ENCODE measurements at regions not wholly inside any gene's neighbourhood (a gene's known extent, or its start where the extent isn't known, plus 50 kb on each side); places are given as distances from the start of the nearest gene placed in this dataset.

DNA sequence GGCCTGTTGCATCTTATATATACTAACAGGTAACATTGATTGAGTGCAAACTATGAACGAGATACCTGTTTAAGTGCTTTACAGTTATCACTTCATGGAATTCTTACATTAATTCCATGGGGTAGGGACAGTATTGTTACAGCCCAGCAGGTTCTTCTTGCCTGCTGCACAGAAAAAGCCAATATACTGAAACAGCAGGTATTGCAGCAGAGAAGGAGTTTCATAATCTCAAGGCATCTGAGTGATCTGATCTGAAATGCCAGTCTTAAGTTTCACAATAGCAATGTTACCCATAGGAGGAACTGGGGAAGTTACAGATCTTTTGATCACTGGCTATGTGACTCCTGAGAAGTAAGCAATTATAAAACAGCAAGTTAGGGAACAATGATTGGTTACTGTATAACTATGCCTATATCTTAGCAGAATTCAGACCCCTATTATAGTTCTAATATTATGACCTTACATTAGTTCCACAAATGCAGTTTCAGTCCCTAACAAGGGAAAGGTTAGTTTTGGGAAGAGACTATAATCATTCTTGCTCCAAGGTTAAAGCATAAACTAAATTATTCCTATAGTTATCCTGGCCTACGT, 126.5 kb upstream of the BNC2 start:
- H3K36me3 ChIP-seq (ENCODE audit: insufficient read depth, low read length) = no peaks in the 10 kb centered on the region
- H3K4me3 ChIP-seq (ENCODE audit: low read depth, low read length) = no peak overlapping the region
- H3K79me2 ChIP-seq (ENCODE audit: control insufficient read depth, insufficient read depth, low read length, unreplicated experiment) = no peaks in the 10 kb centered on the region
- no peak overlapping the region for H3K27ac ChIP-seq (ENCODE audit: low read depth, low read length)
- H3K4me1 ChIP-seq (ENCODE audit: control insufficient read depth, insufficient read depth, low read length, unreplicated experiment) = no peaks in the 10 kb centered on the region
- H3K27me3 ChIP-seq (ENCODE audit: insufficient read depth, low read length) = no peaks in the 10 kb centered on the region
- no peak overlapping the region for H2AFZ ChIP-seq (ENCODE audit: low read length, unreplicated experiment)

DNA sequence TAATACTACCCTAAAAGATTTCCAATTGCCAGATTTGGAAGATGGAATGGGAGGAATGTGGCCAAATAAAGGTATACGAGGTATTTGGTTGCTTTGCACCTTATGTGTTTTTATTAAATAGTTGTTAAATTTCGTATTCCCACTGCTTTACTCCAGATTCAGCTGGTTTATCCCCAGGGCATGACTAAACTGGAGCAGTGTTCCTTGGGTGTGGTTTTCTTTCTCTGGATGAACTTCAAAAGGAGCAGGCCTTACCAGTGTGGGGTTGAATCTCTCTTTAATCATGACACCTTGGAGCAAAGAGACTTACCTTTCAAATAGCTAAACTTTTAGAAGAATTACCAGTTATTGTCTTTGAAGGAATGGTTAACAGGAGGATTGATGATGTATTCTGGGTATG, 121.7 kb upstream of the BNC2 start:
- Histone ChIP-seq H3K36me3 (ENCODE audit: insufficient read depth, low read length) (no peaks in the 10 kb centered on the region), H2AFZ (ENCODE audit: low read length, unreplicated experiment) (no peak overlapping the region), H3K27ac (ENCODE audit: low read depth, low read length) (no peak overlapping the region), H3K27me3 (ENCODE audit: insufficient read depth, low read length) (no peaks in the 10 kb centered on the region), H3K4me3 (ENCODE audit: low read depth, low read length) (no peak overlapping the region), H3K4me1 (ENCODE audit: control insufficient read depth, insufficient read depth, low read length, unreplicated experiment) (peaks cover 2% of the 10 kb centered on the region), H3K79me2 (ENCODE audit: control insufficient read depth, insufficient read depth, low read length, unreplicated experiment) (no peaks in the 10 kb centered on the region)

DNA sequence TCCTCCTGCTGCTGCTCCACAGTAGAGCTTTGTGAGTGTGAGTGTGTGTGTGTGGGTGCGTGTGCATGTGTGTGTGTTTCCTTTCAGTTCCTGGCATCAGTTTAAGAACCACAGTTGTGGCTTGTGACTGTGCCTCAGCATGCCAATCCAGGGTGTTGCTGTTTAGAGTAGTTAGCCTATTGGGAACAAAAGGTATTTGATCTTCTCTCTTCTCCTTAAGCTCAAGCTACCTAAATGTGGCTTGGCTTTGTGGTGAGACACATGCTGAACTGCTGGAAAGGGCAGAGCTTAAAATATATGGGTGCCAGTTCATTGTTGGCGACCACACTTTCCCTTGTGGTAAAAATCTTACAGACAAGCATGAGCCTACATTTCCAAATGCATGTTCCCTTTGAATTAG, 116.6 kb upstream of the BNC2 start:
- no peaks in the 10 kb centered on the region for H3K27me3 ChIP-seq (ENCODE audit: insufficient read depth, low read length)
- H3K79me2 ChIP-seq (ENCODE audit: control insufficient read depth, insufficient read depth, low read length, unreplicated experiment) = no peaks in the 10 kb centered on the region
- H2AFZ ChIP-seq (ENCODE audit: low read length, unreplicated experiment) = peak overlapping the region; percentile 74
- peak overlapping the region; percentile 71; the same call in 1 of the 2 replicates for H3K27ac ChIP-seq (ENCODE audit: low read depth, low read length)
- H3K4me1 ChIP-seq (ENCODE audit: control insufficient read depth, insufficient read depth, low read length, unreplicated experiment) = peaks cover 18% of the 10 kb centered on the region
- H3K4me3 ChIP-seq (ENCODE audit: low read depth, low read length) = no peak overlapping the region
- no peaks in the 10 kb centered on the region for H3K36me3 ChIP-seq (ENCODE audit: insufficient read depth, low read length)

DNA sequence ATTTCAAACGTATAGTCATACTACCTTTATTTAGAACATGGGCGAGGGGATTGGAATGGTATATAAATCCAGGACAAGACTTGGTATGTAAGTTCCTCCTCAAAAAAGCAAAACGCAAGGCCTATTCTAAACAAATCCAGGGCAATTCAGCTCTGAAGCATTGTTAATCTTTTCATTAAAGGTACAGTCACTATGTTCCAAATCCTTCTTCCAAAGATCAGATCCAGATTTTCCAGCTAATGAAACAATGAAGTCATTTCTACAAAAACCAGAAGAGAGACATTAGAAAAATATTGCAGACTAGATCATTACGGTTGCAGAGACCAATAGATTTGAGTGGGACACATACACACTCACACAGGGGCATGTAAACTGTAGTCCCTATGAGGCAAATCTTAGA, 116.1 kb upstream of the BNC2 start:
- Histone ChIP-seq H3K36me3 (ENCODE audit: insufficient read depth, low read length) (no peaks in the 10 kb centered on the region), H3K4me3 (ENCODE audit: low read depth, low read length) (no peak overlapping the region), H3K27ac (ENCODE audit: low read depth, low read length) (peak overlapping the region; percentile 71), H3K27me3 (ENCODE audit: insufficient read depth, low read length) (no peaks in the 10 kb centered on the region), H3K4me1 (ENCODE audit: control insufficient read depth, insufficient read depth, low read length, unreplicated experiment) (peaks cover 18% of the 10 kb centered on the region), H2AFZ (ENCODE audit: low read length, unreplicated experiment) (peak overlapping the region; percentile 74), H3K79me2 (ENCODE audit: control insufficient read depth, insufficient read depth, low read length, unreplicated experiment) (no peaks in the 10 kb centered on the region)

DNA sequence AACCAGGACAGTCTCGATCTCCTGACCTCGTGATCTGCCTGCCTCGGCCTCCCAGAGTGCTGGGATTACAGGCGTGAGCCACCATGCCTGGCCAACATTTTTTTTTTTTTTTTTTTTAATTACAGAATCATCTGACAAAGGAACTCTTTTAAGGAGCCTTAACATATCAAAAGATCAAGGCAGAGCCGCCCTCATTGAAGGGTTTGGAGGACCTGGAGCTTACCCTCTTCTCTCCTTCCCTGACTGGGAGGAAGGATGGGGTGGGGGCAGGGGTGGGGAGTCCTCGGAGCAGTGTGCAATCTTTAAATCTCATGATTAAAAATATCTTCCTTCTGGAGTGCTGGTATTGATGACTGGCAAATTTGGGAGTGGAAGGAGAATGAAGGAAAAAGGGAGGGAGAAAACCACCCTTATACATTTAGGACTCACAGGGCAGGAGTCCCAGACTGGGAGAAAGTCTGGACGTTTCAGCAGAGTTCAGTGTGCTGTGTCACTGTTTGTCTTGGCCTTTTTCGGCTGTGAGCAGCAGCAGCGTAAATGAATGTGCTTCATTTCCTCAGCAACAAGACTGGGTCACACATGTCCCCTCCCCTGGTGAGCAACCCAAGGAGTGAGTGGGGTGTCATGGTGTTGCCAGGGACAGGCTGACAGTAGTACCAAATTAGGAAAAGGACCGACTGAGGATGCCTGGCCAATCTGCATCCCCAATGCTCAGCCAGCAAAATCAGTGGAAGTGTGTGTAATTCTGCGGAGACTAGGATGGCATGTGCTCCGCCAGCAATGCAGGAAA, 115.3 kb upstream of the BNC2 start:
- Histone ChIP-seq H3K4me3 (ENCODE audit: low read depth, low read length) (no peak overlapping the region), H3K36me3 (ENCODE audit: insufficient read depth, low read length) (no peaks in the 10 kb centered on the region), H3K27ac (ENCODE audit: low read depth, low read length) (peak overlapping the region; percentile 71), H3K79me2 (ENCODE audit: control insufficient read depth, insufficient read depth, low read length, unreplicated experiment) (no peaks in the 10 kb centered on the region), H3K4me1 (ENCODE audit: control insufficient read depth, insufficient read depth, low read length, unreplicated experiment) (peaks cover 18% of the 10 kb centered on the region), H3K27me3 (ENCODE audit: insufficient read depth, low read length) (no peaks in the 10 kb centered on the region), H2AFZ (ENCODE audit: low read length, unreplicated experiment) (peak overlapping the region; percentile 91)

DNA sequence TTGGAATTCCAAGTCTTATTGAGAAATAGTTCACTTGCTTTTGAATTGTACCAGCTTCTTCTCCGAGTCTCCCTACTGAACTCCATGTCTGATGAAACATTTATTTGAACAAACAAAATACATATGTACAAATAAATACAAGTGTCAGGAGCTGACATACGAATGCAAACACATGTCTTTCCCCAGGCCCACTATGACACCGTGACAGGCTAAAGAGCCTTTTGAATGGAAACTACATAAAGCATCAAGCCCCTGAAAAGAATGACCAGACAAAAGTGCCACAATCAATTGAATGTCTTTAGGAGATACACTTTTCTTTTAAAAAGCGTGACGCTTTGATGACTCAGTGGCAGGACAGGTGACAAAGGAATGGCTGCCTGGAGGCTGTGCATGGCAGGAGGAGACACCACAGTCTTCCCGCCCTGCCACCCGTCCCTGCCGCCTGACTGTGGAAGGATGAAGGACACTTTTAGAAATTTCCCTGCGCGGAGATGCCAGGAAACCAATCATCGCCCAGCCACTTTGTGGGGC, 112.4 kb upstream of the BNC2 start:
- peaks cover 18% of the 10 kb centered on the region for H3K4me1 ChIP-seq (ENCODE audit: control insufficient read depth, insufficient read depth, low read length, unreplicated experiment)
- H3K36me3 ChIP-seq (ENCODE audit: insufficient read depth, low read length) = no peaks in the 10 kb centered on the region
- no peaks in the 10 kb centered on the region for H3K27me3 ChIP-seq (ENCODE audit: insufficient read depth, low read length)
- no peaks in the 10 kb centered on the region for H3K79me2 ChIP-seq (ENCODE audit: control insufficient read depth, insufficient read depth, low read length, unreplicated experiment)
- no peak overlapping the region for H3K27ac ChIP-seq (ENCODE audit: low read depth, low read length)
- no peak overlapping the region for H3K4me3 ChIP-seq (ENCODE audit: low read depth, low read length)
- H2AFZ ChIP-seq (ENCODE audit: low read length, unreplicated experiment) = no peak overlapping the region

DNA sequence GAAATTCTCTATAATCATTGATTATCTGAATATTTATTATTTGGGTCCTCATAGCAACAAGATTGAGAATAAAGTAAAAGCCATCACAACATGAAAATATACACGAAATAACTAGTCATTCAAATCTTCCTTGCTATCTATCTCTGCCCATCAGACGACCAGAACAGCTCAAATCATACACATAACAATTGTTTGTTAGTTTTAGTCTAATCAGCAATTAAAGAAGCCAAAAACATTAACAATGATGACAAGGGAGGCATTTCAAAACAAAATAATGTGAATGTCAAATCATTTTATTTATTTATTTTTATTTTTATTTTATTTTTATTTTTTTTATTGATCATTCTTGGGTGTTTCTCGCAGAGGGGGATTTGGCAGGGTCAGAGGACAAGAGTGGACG, 106.0 kb upstream of the BNC2 start:
- H3K27ac ChIP-seq (ENCODE audit: low read depth, low read length) = no peak overlapping the region
- no peaks in the 10 kb centered on the region for H3K4me1 ChIP-seq (ENCODE audit: control insufficient read depth, insufficient read depth, low read length, unreplicated experiment)
- H3K27me3 ChIP-seq (ENCODE audit: insufficient read depth, low read length) = no peaks in the 10 kb centered on the region
- no peaks in the 10 kb centered on the region for H3K36me3 ChIP-seq (ENCODE audit: insufficient read depth, low read length)
- no peak overlapping the region for H2AFZ ChIP-seq (ENCODE audit: low read length, unreplicated experiment)
- no peak overlapping the region for H3K4me3 ChIP-seq (ENCODE audit: low read depth, low read length)
- H3K79me2 ChIP-seq (ENCODE audit: control insufficient read depth, insufficient read depth, low read length, unreplicated experiment) = no peaks in the 10 kb centered on the region

DNA sequence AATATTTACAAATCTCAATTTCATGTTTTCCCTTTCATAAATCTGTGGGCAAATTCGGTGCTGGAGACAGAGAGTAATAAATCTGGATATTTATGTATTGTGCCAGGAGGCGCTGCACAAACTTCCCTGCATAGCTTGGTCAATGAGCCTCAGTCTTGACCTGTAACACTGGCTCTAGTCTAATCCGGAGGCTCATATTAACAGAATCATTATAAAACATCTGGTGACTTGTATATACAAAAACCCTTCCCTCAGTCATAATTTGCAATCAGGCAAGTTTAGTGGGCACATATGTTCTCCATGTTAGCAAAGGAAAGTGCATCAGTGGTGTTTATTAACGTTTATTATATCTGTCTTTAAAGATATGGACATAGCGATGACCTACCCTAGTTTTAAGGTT, 104.0 kb upstream of the BNC2 start:
- Histone ChIP-seq H3K27me3 (ENCODE audit: insufficient read depth, low read length) (no peaks in the 10 kb centered on the region), H3K36me3 (ENCODE audit: insufficient read depth, low read length) (no peaks in the 10 kb centered on the region), H2AFZ (ENCODE audit: low read length, unreplicated experiment) (no peak overlapping the region), H3K4me1 (ENCODE audit: control insufficient read depth, insufficient read depth, low read length, unreplicated experiment) (no peaks in the 10 kb centered on the region), H3K27ac (ENCODE audit: low read depth, low read length) (no peak overlapping the region), H3K79me2 (ENCODE audit: control insufficient read depth, insufficient read depth, low read length, unreplicated experiment) (no peaks in the 10 kb centered on the region), H3K4me3 (ENCODE audit: low read depth, low read length) (no peak overlapping the region)

DNA sequence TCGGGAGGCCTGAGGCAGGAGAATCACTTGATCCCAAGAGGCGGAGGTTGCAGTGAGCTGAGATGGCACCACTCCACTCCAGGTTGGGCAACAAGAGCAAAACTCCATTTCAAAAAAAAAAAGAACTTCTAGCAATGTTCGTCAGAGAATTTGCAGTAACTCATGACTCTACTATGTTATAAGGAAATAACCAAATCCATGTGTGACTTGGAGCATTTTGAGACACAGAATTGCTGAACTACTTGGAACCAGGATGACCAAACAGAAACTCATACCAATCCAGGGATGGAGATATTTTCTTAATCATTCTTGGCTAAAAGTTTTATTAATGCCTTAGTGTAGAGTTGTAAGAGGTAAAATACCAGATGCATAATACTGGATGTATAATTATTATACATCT, 99.9 kb upstream of the BNC2 start:
- no peak overlapping the region for H2AFZ ChIP-seq (ENCODE audit: low read length, unreplicated experiment)
- no peaks in the 10 kb centered on the region for H3K36me3 ChIP-seq (ENCODE audit: insufficient read depth, low read length)
- H3K27ac ChIP-seq (ENCODE audit: low read depth, low read length) = no peak overlapping the region
- no peaks in the 10 kb centered on the region for H3K4me1 ChIP-seq (ENCODE audit: control insufficient read depth, insufficient read depth, low read length, unreplicated experiment)
- H3K4me3 ChIP-seq (ENCODE audit: low read depth, low read length) = no peak overlapping the region
- H3K27me3 ChIP-seq (ENCODE audit: insufficient read depth, low read length) = no peaks in the 10 kb centered on the region
- no peaks in the 10 kb centered on the region for H3K79me2 ChIP-seq (ENCODE audit: control insufficient read depth, insufficient read depth, low read length, unreplicated experiment)

DNA sequence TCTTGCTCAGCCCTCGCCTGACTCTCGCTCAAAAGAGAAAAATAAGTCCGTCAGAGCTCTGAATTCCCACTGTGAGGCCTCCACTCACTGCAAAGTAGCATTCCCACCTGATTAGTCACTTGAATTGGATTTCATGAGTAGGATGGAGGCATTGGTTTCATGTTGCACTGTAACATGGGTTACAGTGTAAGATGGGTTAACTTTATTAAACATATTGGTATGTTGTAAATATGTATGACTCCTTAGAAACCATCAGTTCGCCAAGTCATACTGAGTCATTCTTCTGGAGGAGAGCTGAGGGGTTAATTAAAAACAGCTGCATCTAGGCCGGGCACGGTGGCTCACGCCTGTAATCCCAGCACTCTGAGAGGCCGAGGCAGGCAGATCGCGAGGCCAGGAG, 93.8 kb upstream of the BNC2 start:
- peak overlapping the region; percentile 98 for H3K27ac ChIP-seq (ENCODE audit: low read depth, low read length)
- H3K4me1 ChIP-seq (ENCODE audit: control insufficient read depth, insufficient read depth, low read length, unreplicated experiment) = peaks cover 26% of the 10 kb centered on the region
- H2AFZ ChIP-seq (ENCODE audit: low read length, unreplicated experiment) = peak overlapping the region; percentile 81
- H3K27me3 ChIP-seq (ENCODE audit: insufficient read depth, low read length) = no peaks in the 10 kb centered on the region
- H3K36me3 ChIP-seq (ENCODE audit: insufficient read depth, low read length) = no peaks in the 10 kb centered on the region
- H3K4me3 ChIP-seq (ENCODE audit: low read depth, low read length) = peak overlapping the region; percentile 43; the same call in 1 of the 2 replicates
- no peaks in the 10 kb centered on the region for H3K79me2 ChIP-seq (ENCODE audit: control insufficient read depth, insufficient read depth, low read length, unreplicated experiment)

DNA sequence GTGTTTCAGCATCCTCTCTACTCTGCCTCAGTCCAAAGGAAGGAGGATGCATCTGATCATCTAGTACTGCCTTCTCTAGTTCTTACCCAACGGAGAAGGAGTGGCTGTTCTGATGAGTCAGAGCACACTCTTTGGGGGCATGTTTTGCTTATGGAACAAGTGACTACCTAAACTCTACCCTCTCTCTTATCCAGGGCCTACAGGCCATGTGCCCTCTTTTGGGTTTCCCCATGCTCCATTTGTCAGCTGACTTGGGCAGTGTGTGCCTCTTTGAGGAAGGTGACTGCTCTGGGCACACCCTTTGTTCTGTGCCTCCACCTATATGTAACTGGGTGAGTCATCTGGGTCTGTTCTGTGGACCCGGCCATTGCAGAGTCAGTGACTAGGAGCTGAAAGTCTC, 89.6 kb upstream of the BNC2 start:
- Histone ChIP-seq H3K79me2 (ENCODE audit: control insufficient read depth, insufficient read depth, low read length, unreplicated experiment) (no peaks in the 10 kb centered on the region), H2AFZ (ENCODE audit: low read length, unreplicated experiment) (no peak overlapping the region), H3K27me3 (ENCODE audit: insufficient read depth, low read length) (no peaks in the 10 kb centered on the region), H3K27ac (ENCODE audit: low read depth, low read length) (peak overlapping the region; percentile 16; the same call in 1 of the 2 replicates), H3K36me3 (ENCODE audit: insufficient read depth, low read length) (no peaks in the 10 kb centered on the region), H3K4me3 (ENCODE audit: low read depth, low read length) (no peak overlapping the region), H3K4me1 (ENCODE audit: control insufficient read depth, insufficient read depth, low read length, unreplicated experiment) (peaks cover 27% of the 10 kb centered on the region)
